A549 (cell line): ENCODE measurements at regions not wholly inside any gene's neighbourhood (a gene's known extent, or its start where the extent isn't known, plus 50 kb on each side); places are given as distances from the start of the nearest gene placed in this dataset.
A peak's percentile ranks its signal among the peaks of the same experiment; 100 is the strongest.

Source experiments
- ATAC-seq, 2 experiments: fragments of 200-7000 bp in 1 of 2; fragments of >200 bp in 1 of 2; cut with Nextera tagmentation in 1 of 2; cut with Tn5 transposase in 1 of 2; 3 replicates each; pipeline versions ENCODE4 v1.8.0 to v1.9.1; 2018 to 2020; ENCODE audit warnings: mild to moderate bottlenecking in 1 of 2, moderate library complexity in 1 of 2
- CTCF ChIA-PET: fragments of 300-600 bp; sonication (Branson Sonifier 250); formaldehyde crosslinking; extraction: SDS; loops from one replicate; lab custom pipeline; 2021; ENCODE audit warnings: antibody characterized with exemption, inconsistent platforms; lab: Yijun Ruan, JAX
- POLR2A ChIA-PET: fragments of 350-600 bp; formaldehyde crosslinking; extraction: SDS; loops from one replicate; lab custom pipeline; 2021; ENCODE audit warnings: antibody characterized with exemption, inconsistent platforms; lab: Yijun Ruan, JAX
- DNase-seq, 2 experiments: peaks; one replicate each; pipeline versions ENCODE4 v3.0.0 to v3.0.0-alpha.2; 2011 to 2016; ENCODE audit warnings: low read depth in 1 of 2, low spot score in 1 of 2
- FAIRE-seq: peaks from 2 replicates; lab custom pipeline; 2011; peaks lifted over from hg19 to GRCh38; lab: Jason Lieb, UNC
- H3K27ac ChIP-seq, 2 experiments: fragments of >200 bp; sonication (Bioruptor Twin); formaldehyde crosslinking; 3 replicates each; pipeline ENCODE4 v1.5.1; 2016 to 2017
- H3K4me1 ChIP-seq: fragments of >200 bp; sonication (Bioruptor Twin); formaldehyde crosslinking; 3 replicates; pipeline ENCODE4 v1.6.1; 2016
- H3K4me2 ChIP-seq: fragments of >200 bp; sonication (Bioruptor Twin); formaldehyde crosslinking; 3 replicates; pipeline ENCODE4 v1.6.1; 2016
- H3K4me3 ChIP-seq: fragments of >200 bp; sonication (Bioruptor Twin); formaldehyde crosslinking; 3 replicates; pipeline ENCODE4 v1.5.1; 2016
- H3K9me3 ChIP-seq: fragments of >200 bp; sonication (Bioruptor Twin); formaldehyde crosslinking; 3 replicates; pipeline ENCODE4 v1.6.1; 2016
- BCL3 ChIP-seq: fragments of >200 bp; sonication (Bioruptor Twin); formaldehyde crosslinking; IDR thresholded peaks from 3 replicates; pipeline ENCODE4 v1.6.1; 2016
- CBX8 ChIP-seq: fragments of 200-600 bp; sonication (generic); IDR thresholded peaks from 2 replicates; pipeline ENCODE4 v1.6.1; 2016
- EHMT2 ChIP-seq: fragments of 200-600 bp; sonication (generic); IDR thresholded peaks from 2 replicates; pipeline ENCODE4 v1.6.1; 2016; ENCODE audit warnings: antibody characterized with exemption, low read depth, mild to moderate bottlenecking, moderate library complexity
- FOSB ChIP-seq: fragments of 250-450 bp; sonication (Bioruptor Pico); IDR thresholded peaks from 2 replicates; pipeline ENCODE4 v1.5.0; 2020; ENCODE audit warnings: mild to moderate bottlenecking, moderate library complexity
- GATA3 ChIP-seq: IDR thresholded peaks from 2 replicates; pipeline ENCODE4 v1.6.1; 2012; ENCODE audit warnings: borderline replicate concordance
- HDAC2 ChIP-seq: fragments of 200-600 bp; sonication (generic); IDR thresholded peaks from 2 replicates; pipeline ENCODE4 v1.6.1; 2016
- HES2 ChIP-seq: fragments of >200 bp; sonication (Bioruptor Twin); formaldehyde crosslinking; IDR thresholded peaks from 2 replicates; pipeline ENCODE4 v1.6.1; 2016
- HEYL ChIP-seq: fragments of 250-450 bp; sonication (Bioruptor Pico); IDR thresholded peaks from 2 replicates; pipeline ENCODE4 v1.8.0; 2021; ENCODE audit warnings: mild to moderate bottlenecking, moderate library complexity
- HMGXB4 ChIP-seq: fragments of 250-450 bp; sonication (Bioruptor Pico); IDR thresholded peaks from 2 replicates; pipeline ENCODE4 v1.5.0; 2021; ENCODE audit warnings: mild to moderate bottlenecking, moderate library complexity, borderline replicate concordance
- JUN ChIP-seq, 2 experiments: fragments of >200 bp; sonication (Bioruptor Twin); formaldehyde crosslinking; IDR thresholded peaks; 2 replicates in 1 of 2; 3 replicates in 1 of 2; pipeline ENCODE4 v1.6.1; 2016 to 2017
- KDM1A ChIP-seq: fragments of 200-600 bp; sonication (generic); IDR thresholded peaks from 2 replicates; pipeline ENCODE4 v1.6.1; 2016; ENCODE audit warnings: low read depth, mild to moderate bottlenecking
- KDM5A ChIP-seq: fragments of 200-600 bp; sonication (generic); IDR thresholded peaks from 2 replicates; pipeline ENCODE4 v1.6.1; 2016; ENCODE audit warnings: antibody characterized with exemption, mild to moderate bottlenecking
- MAFK ChIP-seq: fragments of 450-650 bp; IDR thresholded peaks from 2 replicates; pipeline ENCODE4 v1.6.1; 2014; ENCODE audit not compliant: partially characterized antibody
- MAZ ChIP-seq: fragments of 150-350 bp; IDR thresholded peaks from 2 replicates; pipeline ENCODE4 v1.6.1; 2014; ENCODE audit warnings: antibody characterized with exemption, low read depth, low read length, borderline replicate concordance
- NFE2L2 ChIP-seq: fragments of 150-350 bp; conservative IDR thresholded peaks from 2 replicates; pipeline ENCODE4 v1.6.1; 2014; ENCODE audit warnings: low read length
- POLR2A ChIP-seq: IDR thresholded peaks from 2 replicates; pipeline ENCODE4 v1.6.1; 2012; ENCODE audit warnings: mild to moderate bottlenecking, low read length
- RCOR1 ChIP-seq: fragments of 150-350 bp; IDR thresholded peaks from 2 replicates; pipeline ENCODE4 v1.6.1; 2014; ENCODE audit warnings: antibody characterized with exemption, low read length, low read depth
- REST ChIP-seq: fragments of 200-600 bp; sonication (generic); IDR thresholded peaks from 2 replicates; pipeline ENCODE4 v1.6.1; 2016; ENCODE audit warnings: antibody characterized with exemption, mild to moderate bottlenecking, moderate library complexity
- SMC3 ChIP-seq: fragments of >200 bp; sonication (Bioruptor Twin); formaldehyde crosslinking; IDR thresholded peaks from 3 replicates; pipeline ENCODE4 v1.6.1; 2018; ENCODE audit warnings: inconsistent platforms
- SREBF2 ChIP-seq: fragments of 450-650 bp; IDR thresholded peaks from 2 replicates; pipeline ENCODE4 v1.6.1; 2014; ENCODE audit warnings: mild to moderate bottlenecking, moderate library complexity
- ZC3H11A ChIP-seq: fragments of 450-650 bp; IDR thresholded peaks from 2 replicates; pipeline ENCODE4 v1.6.1; 2014; ENCODE audit warnings: antibody characterized with exemption, mild to moderate bottlenecking
- ZNF302 ChIP-seq: fragments of 250-450 bp; sonication (Bioruptor Pico); IDR thresholded peaks from 2 replicates; pipeline ENCODE4 v1.9.0; 2021; ENCODE audit warnings: inconsistent platforms, mild to moderate bottlenecking, moderate library complexity
- WGBS: methylation state at CpG from one replicate; pipeline ENCODE4 v1.1.6; 2017; ENCODE audit errors: missing lambda C conversion rate; 5-methylcytosine and 5-hydroxymethylcytosine counted together
- small RNA-seq, 6 experiments: library from RNA; depleted of rRNA; stranded (forward); fragments of <200 nt; gene quantifications; one replicate each; pipeline ENCODE3, GENCODE V24; 2012

GRCh38 chr1:101079341-101079740, 53.8 kb upstream of the DPH5 start (continued):
- TF ChIP-seq REST (no peak), BCL3 (no peak)

- TF ChIP-seq RCOR1 (no peak), HES2 (no peak), MAFK (peak; percentile 91), GATA3 (no peak), ZC3H11A (no peak), ZNF302 (CRISPR knock-in tag) (no peak), MAZ (no peak), SREBF2 (no peak)
- WGBS, result 89% methylated on average over 4 of the region's 4 CpGs
- Histone ChIP-seq H3K4me1 (no peaks in the 10 kb centered on the region), H3K9me3 (no peaks in the 10 kb centered on the region), H3K27ac (no peak overlapping the region), H3K4me2 (no peak overlapping the region), H3K4me3 (no peak overlapping the region)
- ATAC-seq (no peak), DNase-seq (no peak), FAIRE-seq (no peak)
- ChIA-PET POLR2A (no interaction called here), CTCF (no interaction called here)
Measured at GRCh38 chr1:101077849-101078248, 52.3 kb upstream of the DPH5 start.

GRCh38 chr1:101075926-101076325, 50.3 kb upstream of the DPH5 start:
- DNase-seq (no peak), ATAC-seq (no peak), FAIRE-seq (no peak)
- ChIA-PET POLR2A (no interaction called here), CTCF (interaction anchor here (1.5 kb wide), 1 partner anchor 212 kb away, joined by 3 read pairs; no protein-coding TSS in a partner anchor)
- TF ChIP-seq HEYL (CRISPR knock-in tag) (no peak), HES2 (no peak), HMGXB4 (no peak), KDM1A (no peak), KDM5A (no peak), EHMT2 (no peak), POLR2A (no peak), FOSB (CRISPR knock-in tag) (no peak), CBX8 (no peak), JUN (IDR thresholded peaks at IDR 0.05) (no peak), ZC3H11A (no peak), HDAC2 (no peak), SMC3 (no peak), NFE2L2 (no peak)
- Histone ChIP-seq H3K9me3 (no peaks in the 10 kb centered on the region), H3K4me3 (no peak overlapping the region), H3K4me1 (no peaks in the 10 kb centered on the region), H3K4me2 (no peak overlapping the region), H3K27ac (no peak overlapping the region)
- 90% methylated on average over 2 of the region's 2 CpGs for WGBS

Small RNA genes lying in the stretch of these regions (small RNA-seq; reads per million reads assigned to genes)
- gene RF00424, result 0 to 0.26 (median 0.02) reads per million in 6 experiments
